GM18861 (cell line): ENCODE measurements at regions not wholly inside any gene's neighbourhood (a gene's known extent, or its start where the extent isn't known, plus 50 kb on each side); places are given as distances from the start of the nearest gene placed in this dataset.

Experiments
- ATAC-seq: cut with Tn5 transposase; IDR thresholded peaks from one replicate; pipeline ENCODE4 v1.9.1; 2021; ENCODE audit not compliant: unreplicated experiment

DNA sequence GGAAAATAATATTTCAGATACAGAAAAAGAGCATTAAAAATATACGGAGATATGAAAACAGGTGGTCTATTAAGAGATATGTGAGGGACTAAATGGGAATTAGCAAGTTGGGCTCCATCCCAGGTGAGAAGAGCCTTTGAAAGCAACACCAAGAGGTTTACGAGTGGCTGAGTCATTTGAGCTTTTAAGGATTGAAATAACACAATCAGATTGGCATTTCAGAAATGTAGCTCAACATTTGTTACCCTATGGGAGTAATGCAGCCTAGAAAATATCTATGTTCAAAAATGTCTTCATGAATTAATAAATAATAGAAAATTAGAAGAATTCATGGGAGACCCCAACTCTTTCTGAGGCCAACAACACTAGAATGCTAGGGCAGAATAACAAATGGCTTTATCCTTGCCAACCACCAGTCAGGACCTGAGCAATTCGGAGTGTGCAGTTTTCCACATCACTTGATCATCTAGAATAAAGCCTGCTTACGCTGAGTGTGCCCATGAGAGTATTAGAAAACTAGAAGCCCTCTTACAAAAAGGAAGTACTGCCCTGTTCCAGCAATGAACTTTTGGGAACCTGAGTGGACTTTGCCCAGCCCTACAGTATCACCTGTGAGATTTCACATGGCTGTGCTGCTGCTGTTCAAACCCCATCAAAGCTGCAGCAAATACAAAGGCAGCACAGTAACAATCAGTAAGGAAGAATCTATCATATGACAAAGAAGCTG lies 538.0 kb upstream of the CAMK1G start:
- ATAC-seq: no peak

DNA sequence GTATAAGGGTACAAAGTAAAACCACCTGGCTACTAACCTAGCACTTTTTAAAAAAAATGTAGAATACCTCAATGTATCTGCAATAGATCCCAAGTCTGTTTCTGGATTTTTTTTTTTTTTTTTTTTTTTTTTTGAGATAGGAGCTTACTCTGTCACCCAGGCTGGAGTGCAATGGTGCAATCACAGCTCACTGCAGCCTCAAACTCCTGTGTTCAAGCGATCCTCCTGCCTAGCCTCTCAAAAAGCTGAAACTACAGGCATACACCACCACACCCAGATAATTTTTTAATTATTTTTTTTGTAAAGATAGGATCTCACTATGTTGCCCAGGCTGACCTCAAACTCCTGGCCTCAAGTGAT lies 537.5 kb upstream of the CAMK1G start:
- ATAC-seq: no peak

DNA sequence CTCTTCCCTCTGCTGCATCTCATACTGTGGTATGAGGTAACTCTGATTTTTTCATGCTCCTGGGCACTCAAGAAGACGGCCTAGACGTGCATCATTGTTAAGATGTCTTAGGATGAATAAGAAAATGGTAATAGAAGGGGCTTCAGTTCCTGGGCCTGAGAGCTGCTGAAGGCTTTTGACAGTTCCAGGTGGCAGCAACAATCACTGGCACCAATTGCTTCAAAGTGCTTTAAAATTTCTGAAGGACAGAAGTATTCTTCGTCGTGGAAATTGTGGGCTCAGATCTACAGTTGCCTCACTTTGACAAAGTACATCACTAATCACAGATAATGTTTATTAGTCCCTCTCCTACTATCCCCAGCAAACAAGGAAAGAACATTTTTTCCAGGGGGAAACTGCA lies 536.6 kb upstream of the CAMK1G start:
- no peak for ATAC-seq

DNA sequence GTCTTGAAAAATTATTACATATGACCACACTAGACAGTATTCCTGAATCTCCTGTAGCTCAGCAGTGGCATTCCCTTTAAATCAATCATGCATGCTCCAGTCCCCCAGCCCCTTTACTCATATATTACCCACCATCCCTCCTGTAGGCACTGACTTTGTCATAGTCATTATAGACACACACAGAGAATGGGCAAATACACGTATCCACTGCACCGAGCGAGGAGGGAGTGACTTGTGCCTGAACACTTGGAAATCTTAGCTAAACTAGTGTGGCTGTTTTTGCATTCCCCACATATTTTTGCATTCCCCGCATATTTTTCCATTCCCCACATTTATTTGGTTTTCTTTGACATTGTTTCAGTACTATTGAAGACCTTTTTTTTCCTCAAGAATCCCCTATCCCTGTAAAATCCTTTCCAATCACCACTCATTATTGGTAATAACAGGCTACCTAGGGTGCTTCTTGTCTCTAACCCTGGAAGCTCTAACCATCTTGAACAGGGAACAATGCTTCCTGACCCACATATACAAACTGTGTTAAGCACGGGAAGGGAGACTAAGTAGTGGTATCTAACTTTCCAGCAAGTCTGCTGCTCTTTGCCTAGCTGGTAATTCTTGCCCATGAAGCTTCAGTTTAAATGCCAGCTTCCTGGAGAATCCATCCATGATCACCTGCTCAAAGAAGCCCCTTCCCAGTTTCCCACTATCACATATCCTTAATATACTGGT lies 534.4 kb upstream of the CAMK1G start:
- no peak for ATAC-seq

DNA sequence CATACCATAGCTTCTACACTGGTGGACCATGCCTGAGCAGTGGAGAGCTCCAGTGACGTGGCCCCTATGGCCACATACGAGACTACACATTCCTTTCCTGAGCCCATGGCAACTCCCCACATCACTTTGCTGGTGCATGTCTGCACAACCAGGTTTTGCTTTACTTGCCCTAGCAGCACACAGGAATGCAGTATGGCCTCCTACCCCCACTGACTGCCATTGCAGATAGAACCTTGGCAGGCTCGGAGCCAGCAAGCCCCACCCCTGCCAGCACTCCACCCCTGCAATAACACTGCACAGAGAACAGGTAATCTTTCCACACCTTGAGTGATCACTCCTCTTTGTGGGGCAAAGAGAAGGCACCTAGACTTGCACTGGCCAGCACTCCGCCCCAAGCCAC lies 531.9 kb upstream of the CAMK1G start:
- no peak for ATAC-seq

DNA sequence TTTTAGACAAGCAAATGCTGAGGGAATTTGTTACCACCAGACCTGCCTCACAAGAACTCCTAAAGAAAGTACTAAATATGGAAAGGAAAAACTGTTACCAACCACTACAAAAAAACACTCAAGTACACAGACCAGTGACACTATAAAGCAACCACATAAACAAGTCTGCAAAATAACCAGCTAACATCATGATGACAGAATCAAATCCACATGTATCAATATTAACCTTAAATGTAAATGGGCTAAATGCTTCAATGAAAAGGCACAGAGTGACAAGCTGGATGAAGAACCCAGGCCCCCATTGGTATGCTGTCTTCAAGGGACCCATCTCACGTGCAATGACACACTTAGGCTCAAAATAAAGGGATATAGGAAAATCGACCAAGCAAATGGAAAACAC lies 529.9 kb upstream of the CAMK1G start:
- ATAC-seq: no peak

DNA sequence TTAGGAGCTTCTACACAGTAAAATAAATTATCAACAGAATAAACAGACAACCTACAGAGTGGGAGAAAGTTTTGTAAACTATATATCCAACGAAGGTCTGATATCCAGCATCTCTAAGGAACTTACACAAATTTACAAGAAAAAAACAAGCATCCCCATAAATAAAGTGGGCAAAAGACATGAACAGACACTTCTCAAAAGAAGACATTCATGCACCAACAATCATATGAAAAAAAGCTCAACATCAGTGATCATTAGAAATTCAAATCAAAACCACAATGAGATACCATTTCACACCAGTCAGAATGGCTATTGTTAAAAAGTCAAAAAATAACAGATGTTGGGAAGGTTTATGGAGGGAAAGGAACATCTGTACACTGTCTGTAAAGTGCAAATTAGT lies 526.4 kb upstream of the CAMK1G start:
- no peak for ATAC-seq

DNA sequence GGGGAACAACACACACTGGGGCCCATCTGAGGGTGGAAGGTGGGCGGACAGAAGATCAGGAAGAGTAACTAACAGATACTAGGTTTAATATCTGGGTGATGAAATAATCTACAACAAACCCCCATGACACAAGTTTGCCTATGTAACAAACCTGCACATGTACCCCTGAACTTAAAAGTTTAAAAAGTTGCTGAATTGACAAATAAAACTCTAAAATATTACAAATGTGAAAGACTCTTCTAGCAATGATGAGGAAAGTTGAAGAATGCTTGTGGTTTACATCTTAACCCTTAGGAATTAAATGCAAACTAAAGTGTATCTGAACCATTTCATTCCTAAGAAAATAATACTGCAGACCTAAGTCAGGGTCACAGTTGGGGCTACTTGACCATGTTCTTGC lies 525.6 kb upstream of the CAMK1G start:
- ATAC-seq: no peak

DNA sequence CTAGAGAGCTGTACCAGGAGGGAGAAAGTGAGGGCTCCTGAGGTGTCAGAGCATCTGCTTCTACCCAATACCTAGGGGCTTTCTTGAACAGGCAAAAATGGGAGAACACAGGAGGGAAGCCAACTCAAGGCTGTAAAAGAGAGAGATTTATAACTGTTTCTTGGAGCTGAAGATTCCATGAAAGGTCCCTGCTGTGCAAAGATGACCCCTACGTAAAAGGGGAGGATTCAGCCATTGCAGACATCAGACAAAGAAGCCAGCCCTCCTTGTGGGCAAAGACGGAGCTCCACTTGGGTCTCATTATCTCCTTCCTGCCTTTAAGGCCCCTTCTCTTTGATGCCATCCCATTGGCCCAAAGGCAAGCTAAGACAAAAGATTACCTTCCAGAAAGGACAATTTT lies 524.1 kb upstream of the CAMK1G start:
- ATAC-seq: no peak

DNA sequence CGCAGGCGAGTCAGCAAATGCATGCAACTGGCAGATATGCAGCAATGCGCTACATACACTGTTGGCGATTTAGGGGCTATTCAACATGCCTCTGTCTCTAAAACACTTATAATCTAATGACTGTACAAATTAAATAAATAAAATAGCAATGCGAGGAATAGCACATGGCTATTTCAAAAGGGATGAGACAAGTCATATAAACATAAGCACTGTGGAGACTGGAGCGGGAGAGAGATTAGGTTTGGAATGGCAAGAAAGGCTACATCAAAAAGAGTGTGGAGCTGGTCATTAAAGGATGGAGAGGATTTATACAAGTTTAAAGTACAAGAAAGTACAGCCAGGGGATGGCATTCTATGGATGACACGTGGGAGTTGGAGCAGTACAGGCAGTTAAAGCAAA lies 523.5 kb upstream of the CAMK1G start:
- no peak for ATAC-seq

DNA sequence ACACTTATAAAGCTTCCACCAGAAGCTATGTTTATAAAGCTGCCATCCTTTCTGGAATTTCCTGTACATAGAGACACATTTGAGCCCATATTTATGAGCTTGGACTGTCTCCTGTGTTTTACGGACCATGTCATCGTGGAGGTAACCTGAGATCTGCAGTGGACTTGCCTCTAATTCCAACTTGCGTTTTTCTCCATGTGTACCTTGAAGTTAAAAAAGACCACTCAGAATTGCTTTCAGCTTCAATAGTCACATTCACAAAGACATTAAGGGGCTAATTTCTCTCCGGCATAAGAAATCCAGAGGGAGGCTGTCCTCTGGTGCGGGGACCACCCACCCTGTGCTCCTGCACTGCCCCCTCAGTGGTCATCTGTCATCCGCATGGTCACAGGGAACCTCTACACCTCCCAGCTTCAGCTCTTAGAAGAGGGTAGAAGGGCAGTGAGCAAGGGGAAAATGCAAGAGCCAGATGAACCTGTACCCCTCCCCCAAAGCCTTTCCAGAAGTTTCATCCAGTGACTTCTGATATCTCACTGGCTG lies 521.4 kb upstream of the CAMK1G start:
- ATAC-seq: no peak

DNA sequence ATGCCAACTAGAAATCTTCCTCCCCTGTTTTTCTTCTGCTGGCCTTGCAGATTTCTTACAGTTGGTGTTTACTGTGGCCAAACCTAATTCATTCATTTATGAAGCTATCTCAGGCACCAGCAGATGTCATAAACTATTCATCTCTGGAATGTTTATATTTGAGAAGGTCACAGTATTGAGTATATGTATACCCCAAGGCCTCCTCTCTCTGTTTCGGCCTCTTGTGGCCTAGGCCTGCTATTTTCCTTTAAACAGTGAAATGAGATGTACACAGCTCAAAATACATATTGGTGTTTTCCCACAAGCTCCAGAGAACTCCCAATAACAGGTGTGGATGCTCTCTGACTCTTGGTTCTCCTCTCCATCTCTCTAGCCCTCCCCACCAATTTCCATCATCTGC lies 520.7 kb upstream of the CAMK1G start:
- ATAC-seq: no peak

DNA sequence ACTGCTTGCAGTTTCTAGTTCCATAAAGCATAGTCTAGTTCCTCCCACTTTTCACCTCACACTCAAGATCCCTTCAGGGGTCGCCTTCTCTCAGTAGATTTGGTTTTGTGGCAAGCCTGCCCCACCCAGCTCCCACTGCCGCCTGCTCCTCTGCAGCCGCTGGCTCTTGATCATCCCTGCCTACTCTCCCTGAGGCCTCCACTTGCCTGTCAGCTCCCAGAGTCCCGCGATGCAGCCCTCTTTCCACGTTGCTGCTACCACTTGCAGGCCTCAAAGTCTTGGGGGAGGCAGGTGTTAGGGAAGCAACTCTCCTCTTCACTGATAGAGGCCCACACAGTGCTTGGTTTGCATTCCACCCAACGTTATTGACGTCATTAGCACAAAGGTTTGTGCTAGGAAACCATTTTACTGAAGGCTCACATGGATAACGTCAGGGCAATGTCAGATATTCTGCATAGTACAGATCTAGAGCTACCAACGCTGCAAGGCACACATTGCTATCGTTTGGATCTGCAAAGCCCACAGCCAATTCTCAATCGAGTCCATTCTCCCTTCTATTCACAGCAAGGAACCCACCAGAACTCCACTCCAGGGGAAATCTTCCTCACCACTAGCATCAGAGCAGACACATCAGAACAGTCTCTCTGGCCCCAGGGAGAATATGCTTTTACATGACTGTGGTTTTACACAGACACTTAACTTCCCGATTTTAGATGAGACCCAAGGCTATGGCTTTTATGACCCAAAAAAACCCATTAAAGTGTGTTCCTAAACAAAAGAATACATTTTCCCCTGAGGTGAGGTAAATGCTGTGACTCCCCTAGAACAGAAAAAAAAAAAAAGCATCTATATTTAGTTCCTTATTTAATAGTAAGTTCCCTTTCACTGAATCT lies 519.5 kb upstream of the CAMK1G start:
- ATAC-seq: no peak

DNA sequence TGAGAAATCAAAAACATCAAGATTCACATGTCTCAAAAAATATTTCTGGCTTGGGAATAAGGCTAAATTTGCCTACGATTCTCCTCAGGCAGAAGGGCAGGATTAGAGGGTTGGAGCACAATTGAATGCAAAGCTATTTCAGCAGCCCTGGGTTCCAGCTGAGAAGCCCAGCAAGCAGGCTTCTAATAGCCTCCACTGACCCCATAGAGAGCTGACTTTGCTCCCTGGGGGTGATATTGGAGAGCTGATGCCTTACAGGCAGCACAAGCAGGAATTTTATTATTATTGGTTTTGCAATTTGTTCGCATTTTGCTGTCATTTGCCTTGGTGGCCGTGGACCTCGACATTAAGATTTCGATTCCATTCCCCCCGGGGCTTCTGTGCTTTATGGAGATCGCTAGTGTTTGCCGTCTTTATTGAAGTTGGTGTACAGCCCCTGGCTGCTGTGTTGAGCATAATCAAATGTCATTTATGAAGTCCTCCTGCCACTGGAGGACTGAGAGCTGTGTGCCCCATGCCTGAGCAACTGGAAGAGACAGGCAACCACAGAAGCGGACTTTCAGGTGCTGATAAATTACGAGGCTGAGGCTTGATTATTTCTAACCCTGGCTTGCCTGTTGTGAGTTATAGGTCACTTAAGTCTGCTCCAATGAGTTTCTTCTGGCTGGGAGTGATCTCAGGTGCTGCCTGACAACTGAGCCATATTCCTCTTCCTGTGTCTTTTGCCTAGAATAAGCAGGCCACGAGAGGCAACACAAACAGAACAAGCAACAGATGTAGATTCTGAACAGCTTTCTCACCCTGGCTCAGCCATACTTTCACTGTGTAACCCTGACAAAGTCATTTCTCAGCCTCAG lies 518.4 kb upstream of the CAMK1G start:
- no peak for ATAC-seq

DNA sequence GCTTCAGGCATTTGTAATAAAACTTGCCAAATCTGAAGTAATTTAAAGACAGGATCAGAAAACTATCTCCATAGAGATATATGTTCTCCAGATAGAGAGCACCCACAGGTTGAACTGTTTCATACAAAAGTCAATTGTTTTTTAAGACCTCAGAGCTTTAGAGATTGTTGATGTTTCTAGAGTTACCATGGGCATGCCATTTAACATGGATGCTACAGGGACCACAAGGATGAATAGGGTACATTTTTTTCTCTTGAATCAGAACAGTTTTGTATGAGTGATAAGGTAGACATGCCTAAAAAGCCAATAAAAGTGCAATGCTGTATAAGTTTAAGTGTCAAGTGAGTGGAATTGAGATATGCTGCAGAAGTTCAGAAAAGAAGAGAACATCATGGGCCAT lies 511.0 kb upstream of the CAMK1G start:
- no peak for ATAC-seq

DNA sequence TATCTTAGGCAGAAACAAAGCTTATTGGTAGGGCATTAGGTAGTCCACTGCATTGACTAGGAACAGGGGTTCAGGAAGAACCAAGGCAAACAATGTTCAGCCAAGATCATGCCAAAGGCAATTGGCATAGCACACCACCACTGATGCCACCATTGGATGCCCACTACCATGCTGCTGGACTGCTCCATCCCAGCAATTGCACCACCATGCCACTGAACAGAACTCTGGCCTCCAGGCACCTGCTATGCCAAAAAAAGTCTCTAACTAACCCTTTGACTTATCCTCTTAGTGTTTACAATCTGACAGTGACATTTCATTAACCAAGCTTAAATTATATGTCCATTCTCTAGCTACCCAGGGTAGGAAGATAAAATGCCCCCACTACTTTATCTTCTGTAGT lies 509.6 kb upstream of the CAMK1G start:
- ATAC-seq: no peak

DNA sequence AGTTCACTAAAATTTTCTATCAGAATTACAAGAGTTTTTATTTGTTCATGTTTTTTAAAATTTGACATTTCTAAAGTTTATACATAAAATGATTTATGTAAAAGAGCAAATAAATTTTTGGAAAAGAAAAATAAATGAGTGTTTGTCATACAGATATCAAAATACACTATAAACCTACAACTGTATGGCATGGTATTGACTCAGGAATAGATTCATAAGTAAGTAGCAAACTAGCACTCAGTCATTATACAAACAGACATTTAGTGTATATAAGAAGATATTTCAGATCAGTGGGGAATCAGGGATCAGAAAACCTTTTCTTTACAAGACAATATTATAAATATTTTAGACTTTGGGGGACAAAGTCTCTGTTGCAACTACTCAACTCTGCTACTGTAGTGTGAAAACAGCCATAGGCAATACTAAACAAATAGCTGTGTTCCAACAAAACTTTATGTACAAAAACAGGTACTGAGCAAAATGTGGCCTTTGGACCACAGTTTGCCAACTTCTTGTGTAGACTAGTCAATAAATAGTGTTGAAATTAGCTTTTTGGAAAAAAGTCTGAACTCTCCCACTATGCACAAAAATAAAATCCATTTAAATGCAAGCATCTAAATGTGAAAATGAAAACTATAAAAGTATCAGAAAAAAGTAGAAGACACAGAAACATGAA lies 508.8 kb upstream of the CAMK1G start:
- no peak for ATAC-seq

DNA sequence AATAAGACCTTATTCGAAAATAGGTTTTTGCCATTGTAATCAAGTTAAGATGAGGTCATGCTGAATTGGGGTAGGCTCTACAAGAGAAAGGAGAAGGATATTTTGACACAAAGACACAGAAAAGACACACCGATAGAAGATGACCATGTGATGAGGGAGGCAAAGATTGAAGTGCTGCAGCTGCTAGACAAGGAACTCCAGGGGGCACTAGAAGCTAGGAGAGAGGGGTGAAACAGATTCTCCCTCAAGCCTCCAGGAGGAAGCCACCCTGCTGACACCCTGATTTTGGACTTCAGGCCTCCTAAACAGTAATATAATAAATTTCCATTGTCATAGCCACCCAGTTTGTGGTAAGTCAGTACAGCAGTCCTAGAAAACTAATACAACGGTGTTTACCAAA lies 506.8 kb upstream of the CAMK1G start:
- ATAC-seq: no peak

DNA sequence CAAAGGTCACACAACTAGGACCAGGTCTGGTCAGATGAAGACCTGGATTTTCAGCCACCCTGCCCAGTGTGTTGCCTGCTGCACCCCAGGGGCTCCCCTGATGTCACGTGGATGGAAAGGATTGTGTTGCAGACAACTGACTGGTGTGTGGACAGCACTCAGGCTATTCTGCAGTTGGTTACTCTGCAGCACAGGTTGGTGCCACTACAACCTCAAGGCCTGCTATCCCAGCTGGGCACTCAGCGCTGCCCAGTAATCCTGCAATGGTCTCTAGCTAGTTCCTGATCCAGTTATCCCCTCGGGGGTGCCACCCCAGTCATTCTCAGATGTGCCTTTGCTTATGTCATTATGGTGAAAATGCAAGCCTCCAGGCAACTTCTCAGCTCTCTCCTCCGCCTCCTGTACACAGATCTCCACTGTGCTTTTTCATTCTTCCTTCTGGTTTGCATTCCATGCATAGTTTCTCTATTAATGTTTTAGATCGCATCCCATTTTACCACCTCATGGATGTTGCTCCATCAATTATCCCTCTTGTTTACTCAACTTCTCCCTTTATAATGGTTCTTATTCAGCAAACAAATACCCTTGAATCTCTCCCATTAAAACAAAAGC lies 503.2 kb upstream of the CAMK1G start:
- no peak for ATAC-seq
